ENCODE measurements at regions not wholly inside any gene's neighbourhood (a gene's known extent, or its start where the extent isn't known, plus 50 kb on each side); places are given as distances from the start of the nearest gene placed in this dataset.

DNA sequence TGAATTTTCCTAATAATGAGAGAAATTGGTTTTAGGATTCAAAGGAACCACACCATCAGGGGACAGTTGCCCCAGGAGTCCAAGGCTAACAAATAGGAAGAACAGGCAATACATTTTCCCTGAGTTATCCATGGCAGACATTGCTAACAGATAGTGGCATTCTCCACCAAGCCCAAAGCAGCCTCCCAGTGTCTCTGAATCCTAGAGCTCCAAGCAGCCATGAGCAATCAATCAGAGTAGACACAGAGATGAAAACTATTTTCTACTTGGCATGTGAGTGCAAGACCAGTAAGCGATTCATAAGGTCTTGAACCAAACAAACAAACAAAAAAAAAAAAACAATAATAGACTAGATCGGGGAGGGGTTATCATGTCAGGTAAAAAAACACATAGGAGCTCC lies 515.7 kb downstream of the MED13L start:
- TF ChIP-seq, protein P1, sequence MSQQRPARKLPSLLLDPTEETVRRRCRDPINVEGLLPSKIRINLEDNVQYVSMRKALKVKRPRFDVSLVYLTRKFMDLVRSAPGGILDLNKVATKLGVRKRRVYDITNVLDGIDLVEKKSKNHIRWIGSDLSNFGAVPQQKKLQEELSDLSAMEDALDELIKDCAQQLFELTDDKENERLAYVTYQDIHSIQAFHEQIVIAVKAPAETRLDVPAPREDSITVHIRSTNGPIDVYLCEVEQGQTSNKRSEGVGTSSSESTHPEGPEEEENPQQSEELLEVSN (IDR thresholded peaks at IDR 0.05; ENCODE audit: borderline replicate concordance in 1 of 2, extremely low read depth in 1 of 2, insufficient read depth in 1 of 2, insufficient read length in 1 of 2, low read depth in 1 of 2, low read length in 1 of 2, poor library complexity in 1 of 2, severe bottlenecking in 1 of 2): no peak
- no peak for TF ChIP-seq SP2 (IDR thresholded peaks at IDR 0.05; ENCODE audit: extremely low read depth, low read depth, low read length, poor library complexity, severe bottlenecking)
- TF ChIP-seq L3MBTL2 (IDR thresholded peaks at IDR 0.05): no peak
- TF ChIP-seq MEF2A (IDR thresholded peaks at IDR 0.05; ENCODE audit: control insufficient read depth, low read depth, low read length): no peak
- no peak for TF ChIP-seq MAFK (IDR thresholded peaks at IDR 0.05; ENCODE audit: low read length)
- no peak for TF ChIP-seq SRSF7 (optimal IDR thresholded peaks at IDR 0.05; ENCODE audit: low read depth, low read length)
- TF ChIP-seq, protein P2, sequence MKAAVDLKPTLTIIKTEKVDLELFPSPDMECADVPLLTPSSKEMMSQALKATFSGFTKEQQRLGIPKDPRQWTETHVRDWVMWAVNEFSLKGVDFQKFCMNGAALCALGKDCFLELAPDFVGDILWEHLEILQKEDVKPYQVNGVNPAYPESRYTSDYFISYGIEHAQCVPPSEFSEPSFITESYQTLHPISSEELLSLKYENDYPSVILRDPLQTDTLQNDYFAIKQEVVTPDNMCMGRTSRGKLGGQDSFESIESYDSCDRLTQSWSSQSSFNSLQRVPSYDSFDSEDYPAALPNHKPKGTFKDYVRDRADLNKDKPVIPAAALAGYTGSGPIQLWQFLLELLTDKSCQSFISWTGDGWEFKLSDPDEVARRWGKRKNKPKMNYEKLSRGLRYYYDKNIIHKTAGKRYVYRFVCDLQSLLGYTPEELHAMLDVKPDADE (conservative IDR thresholded peaks at IDR 0.05; ENCODE audit: control insufficient read depth, low read depth, low read length): no peak
- TF ChIP-seq NCOA2 (IDR thresholded peaks at IDR 0.05; ENCODE audit: partially characterized antibody in 2 of 2): no peak

All from K562 (cell line).